ENCODE measurements at regions not wholly inside any gene's neighbourhood (a gene's known extent, or its start where the extent isn't known, plus 50 kb on each side); places are given as distances from the start of the nearest gene placed in this dataset.

GRCh38 chr10:33412241-33412640 is 77.8 kb upstream of the NRP1 start:
- DNase-seq (ENCODE audit: low spot score), result no peak
- Histone ChIP-seq H3K27ac (ENCODE audit: poor library complexity, severe bottlenecking) (peak overlapping the region; percentile 27), H3K9me3 (ENCODE audit: severe bottlenecking) (no peaks in the 10 kb centered on the region), H3K4me3 (ENCODE audit: severe bottlenecking) (no peak overlapping the region), H3K27me3 (ENCODE audit: insufficient read depth, poor library complexity, severe bottlenecking) (no peaks in the 10 kb centered on the region), H3K36me3 (ENCODE audit: low read depth) (no peaks in the 10 kb centered on the region), H3K4me1 (ENCODE audit: insufficient read depth, poor library complexity, severe bottlenecking) (peaks cover 11% of the 10 kb centered on the region)
- no peak for TF ChIP-seq CTCF (IDR thresholded peaks at IDR 0.05; ENCODE audit: poor library complexity, severe bottlenecking)
- no peak for ATAC-seq (ENCODE audit: low read depth)

- Histone ChIP-seq H3K27ac (ENCODE audit: poor library complexity, severe bottlenecking) (no peak overlapping the region), H3K4me1 (ENCODE audit: insufficient read depth, poor library complexity, severe bottlenecking) (peaks cover 11% of the 10 kb centered on the region), H3K27me3 (ENCODE audit: insufficient read depth, poor library complexity, severe bottlenecking) (no peaks in the 10 kb centered on the region), H3K36me3 (ENCODE audit: low read depth) (no peaks in the 10 kb centered on the region), H3K9me3 (ENCODE audit: severe bottlenecking) (no peaks in the 10 kb centered on the region), H3K4me3 (ENCODE audit: severe bottlenecking) (no peak overlapping the region)
- DNase-seq (ENCODE audit: low spot score) (no peak), ATAC-seq (ENCODE audit: low read depth) (no peak)
- TF ChIP-seq CTCF (IDR thresholded peaks at IDR 0.05; ENCODE audit: poor library complexity, severe bottlenecking), result no peak
Observed at GRCh38 chr10:33410860-33411234, 76.4 kb upstream of the NRP1 start.

- TF ChIP-seq CTCF (IDR thresholded peaks at IDR 0.05; ENCODE audit: poor library complexity, severe bottlenecking), result no peak
- H3K9me3 ChIP-seq (ENCODE audit: severe bottlenecking), result no peaks in the 10 kb centered on the region
- ATAC-seq (ENCODE audit: low read depth) (no peak), DNase-seq (ENCODE audit: low spot score) (no peak)
- no peaks in the 10 kb centered on the region for H3K36me3 ChIP-seq (ENCODE audit: low read depth)
- no peaks in the 10 kb centered on the region for H3K27me3 ChIP-seq (ENCODE audit: insufficient read depth, poor library complexity, severe bottlenecking)
- no peak overlapping the region for H3K4me3 ChIP-seq (ENCODE audit: severe bottlenecking)
- no peak overlapping the region for H3K27ac ChIP-seq (ENCODE audit: poor library complexity, severe bottlenecking)
- H3K4me1 ChIP-seq (ENCODE audit: insufficient read depth, poor library complexity, severe bottlenecking), result peaks cover 11% of the 10 kb centered on the region
Observed at GRCh38 chr10:33410096-33410859, 75.8 kb upstream of the NRP1 start.

- no peak overlapping the region for H3K27ac ChIP-seq (ENCODE audit: poor library complexity, severe bottlenecking)
- H3K36me3 ChIP-seq (ENCODE audit: low read depth), result no peaks in the 10 kb centered on the region
- H3K4me3 ChIP-seq (ENCODE audit: severe bottlenecking), result no peak overlapping the region
- H3K9me3 ChIP-seq (ENCODE audit: severe bottlenecking), result no peaks in the 10 kb centered on the region
- no peak for TF ChIP-seq CTCF (IDR thresholded peaks at IDR 0.05; ENCODE audit: poor library complexity, severe bottlenecking)
- DNase-seq (ENCODE audit: low spot score) (no peak), ATAC-seq (ENCODE audit: low read depth) (no peak)
- no peaks in the 10 kb centered on the region for H3K4me1 ChIP-seq (ENCODE audit: insufficient read depth, poor library complexity, severe bottlenecking)
- H3K27me3 ChIP-seq (ENCODE audit: insufficient read depth, poor library complexity, severe bottlenecking), result no peaks in the 10 kb centered on the region
Observed at GRCh38 chr10:33406596-33406995, 72.1 kb upstream of the NRP1 start.
